IPS-15b (cell line): ENCODE measurements at regions not wholly inside any gene's neighbourhood (a gene's known extent, or its start where the extent isn't known, plus 50 kb on each side); places are given as distances from the start of the nearest gene placed in this dataset.

ENCODE experiments used
- H3K27me3 ChIP-seq: one replicate; pipeline ENCODE4 v1.6.1; 2013; ENCODE audit warnings: low read length; ENCODE audit not compliant: control insufficient read depth, insufficient read depth
- H3K36me3 ChIP-seq: one replicate; pipeline ENCODE4 v1.6.1; 2013; ENCODE audit warnings: low read length; ENCODE audit not compliant: control insufficient read depth, insufficient read depth
- H3K4me1 ChIP-seq: one replicate; pipeline ENCODE4 v1.6.1; 2013; ENCODE audit warnings: mild to moderate bottlenecking, low read length; ENCODE audit not compliant: control insufficient read depth, insufficient read depth
- H3K4me3 ChIP-seq: one replicate; pipeline ENCODE4 v1.5.1; 2013; ENCODE audit warnings: low read depth, low read length
- H3K9ac ChIP-seq: one replicate; pipeline ENCODE4 v1.6.1; 2013; ENCODE audit warnings: low read depth, mild to moderate bottlenecking, low read length
- H3K9me3 ChIP-seq: one replicate; pipeline ENCODE4 v1.6.1; 2013; ENCODE audit warnings: mild to moderate bottlenecking, low read length; ENCODE audit not compliant: control insufficient read depth, insufficient read depth

DNA sequence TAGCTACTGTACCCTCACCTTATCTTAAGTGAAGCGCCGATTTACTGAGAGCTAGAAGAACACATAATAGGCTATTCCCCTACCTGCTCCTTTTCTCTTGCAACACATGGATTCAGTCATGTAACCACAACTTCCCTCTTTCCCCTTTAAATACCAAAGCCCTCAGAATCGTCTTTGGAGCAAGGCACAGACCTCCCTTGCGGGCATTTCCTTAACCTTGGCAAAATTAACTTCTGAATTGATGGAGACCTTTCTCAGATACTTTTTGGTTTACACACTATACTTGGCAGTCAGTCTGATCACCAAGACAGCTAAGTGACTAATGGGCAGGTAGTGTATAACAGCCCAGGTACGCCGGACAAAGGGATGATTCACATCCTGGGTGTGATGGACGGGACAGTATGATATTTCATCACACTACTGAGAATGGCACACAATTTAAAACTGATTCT lies 72.7 kb upstream of the SEC61G start:
- Histone ChIP-seq H3K36me3 (no peaks in the 10 kb centered on the region), H3K4me1 (no peaks in the 10 kb centered on the region), H3K9ac (no peak overlapping the region), H3K27me3 (no peaks in the 10 kb centered on the region), H3K4me3 (no peak overlapping the region), H3K9me3 (no peaks in the 10 kb centered on the region)

DNA sequence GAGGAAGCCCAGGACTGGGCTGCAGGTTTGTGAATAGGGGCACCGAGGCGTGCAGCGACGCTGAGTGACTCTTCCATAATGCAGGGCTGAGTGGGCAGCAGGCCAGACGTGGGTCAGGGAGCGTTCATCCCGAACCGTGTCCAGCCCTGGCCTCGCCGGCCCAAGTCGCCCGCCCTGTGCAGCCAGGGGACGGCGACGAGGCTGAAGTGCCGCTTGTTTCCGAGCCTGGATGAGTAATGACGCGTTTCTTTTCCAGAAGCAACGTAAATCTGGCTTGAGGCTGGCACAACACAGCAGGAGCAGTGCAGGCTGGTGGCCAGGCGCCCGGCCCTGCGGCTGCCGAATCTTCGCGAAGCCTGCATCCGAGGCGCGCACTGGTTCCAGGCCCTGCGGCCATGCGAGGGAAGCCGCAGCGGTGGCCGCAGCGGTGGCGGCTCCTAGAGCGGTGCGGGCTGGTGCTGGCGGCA lies 74.0 kb upstream of the SEC61G start:
- no peaks in the 10 kb centered on the region for H3K36me3 ChIP-seq
- H3K27me3 ChIP-seq: no peaks in the 10 kb centered on the region
- H3K4me3 ChIP-seq: no peak overlapping the region
- H3K4me1 ChIP-seq: no peaks in the 10 kb centered on the region
- no peak overlapping the region for H3K9ac ChIP-seq
- no peaks in the 10 kb centered on the region for H3K9me3 ChIP-seq

DNA sequence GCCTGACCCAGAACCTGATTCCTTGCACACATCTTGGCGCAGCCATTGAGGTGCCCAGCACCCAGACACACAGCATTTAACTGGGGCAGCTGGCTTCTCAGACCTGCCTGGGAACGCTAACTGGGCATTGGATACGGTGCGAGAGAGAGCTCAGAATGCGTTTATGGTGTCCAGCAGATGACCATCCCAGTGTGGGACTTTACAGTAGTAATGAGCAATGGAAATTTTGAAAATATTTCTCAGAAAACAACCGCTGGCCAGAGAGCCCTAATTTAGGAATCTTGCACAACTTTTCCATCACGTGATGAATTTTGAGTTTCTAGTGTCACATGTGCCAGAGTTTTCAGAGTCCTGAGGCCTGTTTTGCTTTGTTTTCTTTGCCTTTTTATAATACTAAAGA lies 78.2 kb upstream of the SEC61G start:
- no peak overlapping the region for H3K4me3 ChIP-seq
- no peaks in the 10 kb centered on the region for H3K36me3 ChIP-seq
- no peak overlapping the region for H3K9ac ChIP-seq
- no peaks in the 10 kb centered on the region for H3K4me1 ChIP-seq
- no peaks in the 10 kb centered on the region for H3K9me3 ChIP-seq
- H3K27me3 ChIP-seq: no peaks in the 10 kb centered on the region

DNA sequence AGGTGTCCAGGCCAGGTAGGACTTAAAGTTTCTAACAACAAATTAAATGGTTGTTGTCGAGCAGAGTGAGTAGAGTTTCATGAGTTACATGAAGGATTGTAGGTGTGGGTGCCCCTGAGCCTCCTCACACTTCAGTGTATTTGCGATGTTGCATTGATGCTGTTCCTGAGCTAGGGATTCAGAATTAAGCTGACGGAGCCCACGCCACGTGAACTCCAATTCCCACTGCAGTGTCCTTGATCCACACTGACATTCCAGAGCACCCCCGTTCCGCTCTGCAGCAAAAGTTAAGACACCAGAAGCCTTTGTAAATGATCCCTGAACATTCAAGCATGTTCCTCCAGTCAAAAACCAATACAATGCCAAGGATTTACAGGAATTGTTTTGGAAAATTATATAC lies 78.8 kb upstream of the SEC61G start:
- Histone ChIP-seq H3K9me3 (no peaks in the 10 kb centered on the region), H3K36me3 (no peaks in the 10 kb centered on the region), H3K9ac (no peak overlapping the region), H3K4me1 (no peaks in the 10 kb centered on the region), H3K27me3 (no peaks in the 10 kb centered on the region), H3K4me3 (no peak overlapping the region)

DNA sequence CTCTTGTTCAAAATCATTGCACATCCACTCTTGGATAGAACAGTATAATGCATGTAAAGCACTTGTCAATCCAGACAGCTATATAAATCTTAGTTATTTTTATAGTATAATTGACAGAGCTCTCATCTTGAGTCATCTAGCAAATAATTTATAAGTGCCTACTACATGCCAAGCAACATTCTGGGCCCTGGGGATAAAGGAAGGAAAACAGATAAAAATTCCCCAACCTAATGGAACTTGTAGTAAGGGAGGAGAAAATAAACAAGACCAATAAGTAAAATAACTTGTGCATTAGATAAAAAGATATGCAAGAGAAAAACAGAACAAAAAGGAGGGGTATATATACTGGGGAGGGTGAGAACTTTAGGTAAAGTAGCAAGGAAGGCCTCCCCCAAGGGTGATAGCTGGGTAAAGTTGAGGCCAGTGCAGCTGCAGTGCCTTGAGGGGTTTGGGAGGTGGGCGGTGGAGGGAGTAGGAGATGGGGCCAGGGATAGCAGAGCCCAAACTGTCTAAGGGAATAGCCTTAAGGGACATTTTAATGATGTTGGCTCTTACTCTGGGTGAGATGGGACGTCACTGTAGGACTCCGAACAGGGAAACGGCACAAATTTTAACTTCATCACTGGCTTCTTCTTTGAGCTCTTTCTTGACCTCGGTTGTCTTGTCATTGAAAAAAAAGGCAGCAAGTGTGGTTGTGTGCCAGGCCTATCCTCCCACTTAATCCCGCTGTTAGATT lies 79.3 kb upstream of the SEC61G start:
- H3K4me3 ChIP-seq: no peak overlapping the region
- no peaks in the 10 kb centered on the region for H3K9me3 ChIP-seq
- H3K4me1 ChIP-seq: no peaks in the 10 kb centered on the region

DNA sequence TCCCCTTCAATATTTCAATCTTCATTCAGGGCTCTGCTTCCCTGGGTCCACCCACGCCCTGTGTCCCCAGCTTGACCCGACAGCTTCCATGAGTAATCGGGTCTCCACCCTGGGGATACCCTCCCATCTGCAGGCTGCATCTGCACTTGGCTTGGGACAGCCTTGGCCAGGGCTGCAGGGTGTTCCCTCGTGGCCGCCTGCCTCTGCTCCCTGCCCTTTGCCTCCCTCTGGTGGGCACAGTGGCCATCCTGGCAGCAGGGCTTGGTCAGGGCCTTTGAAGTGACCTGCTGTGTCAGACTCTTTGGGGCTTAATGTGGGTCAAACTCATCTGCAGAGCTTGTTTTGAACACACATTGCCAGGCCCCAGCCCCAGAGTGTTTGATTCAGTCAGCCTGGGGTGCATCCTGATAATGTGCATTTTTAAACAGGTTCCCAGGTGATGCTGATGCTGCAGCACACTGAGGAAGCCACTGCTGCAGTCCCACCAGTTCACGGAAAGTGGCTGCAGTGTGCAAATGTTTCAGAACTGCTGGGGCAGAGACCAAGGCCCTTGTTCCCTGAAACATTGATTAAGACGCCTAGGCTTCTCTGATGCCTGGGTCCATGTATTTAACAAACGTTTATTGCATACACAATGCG lies 80.7 kb upstream of the SEC61G start:
- H3K4me3 ChIP-seq: no peak overlapping the region
- no peaks in the 10 kb centered on the region for H3K27me3 ChIP-seq
- H3K9ac ChIP-seq: no peak overlapping the region
- H3K4me1 ChIP-seq: no peaks in the 10 kb centered on the region
- H3K9me3 ChIP-seq: no peaks in the 10 kb centered on the region
- no peaks in the 10 kb centered on the region for H3K36me3 ChIP-seq

More for the DNA sequence above, 79.3 kb upstream of the SEC61G start:
- H3K36me3 ChIP-seq: no peaks in the 10 kb centered on the region
- H3K9ac ChIP-seq: no peak overlapping the region
- H3K27me3 ChIP-seq: no peaks in the 10 kb centered on the region

DNA sequence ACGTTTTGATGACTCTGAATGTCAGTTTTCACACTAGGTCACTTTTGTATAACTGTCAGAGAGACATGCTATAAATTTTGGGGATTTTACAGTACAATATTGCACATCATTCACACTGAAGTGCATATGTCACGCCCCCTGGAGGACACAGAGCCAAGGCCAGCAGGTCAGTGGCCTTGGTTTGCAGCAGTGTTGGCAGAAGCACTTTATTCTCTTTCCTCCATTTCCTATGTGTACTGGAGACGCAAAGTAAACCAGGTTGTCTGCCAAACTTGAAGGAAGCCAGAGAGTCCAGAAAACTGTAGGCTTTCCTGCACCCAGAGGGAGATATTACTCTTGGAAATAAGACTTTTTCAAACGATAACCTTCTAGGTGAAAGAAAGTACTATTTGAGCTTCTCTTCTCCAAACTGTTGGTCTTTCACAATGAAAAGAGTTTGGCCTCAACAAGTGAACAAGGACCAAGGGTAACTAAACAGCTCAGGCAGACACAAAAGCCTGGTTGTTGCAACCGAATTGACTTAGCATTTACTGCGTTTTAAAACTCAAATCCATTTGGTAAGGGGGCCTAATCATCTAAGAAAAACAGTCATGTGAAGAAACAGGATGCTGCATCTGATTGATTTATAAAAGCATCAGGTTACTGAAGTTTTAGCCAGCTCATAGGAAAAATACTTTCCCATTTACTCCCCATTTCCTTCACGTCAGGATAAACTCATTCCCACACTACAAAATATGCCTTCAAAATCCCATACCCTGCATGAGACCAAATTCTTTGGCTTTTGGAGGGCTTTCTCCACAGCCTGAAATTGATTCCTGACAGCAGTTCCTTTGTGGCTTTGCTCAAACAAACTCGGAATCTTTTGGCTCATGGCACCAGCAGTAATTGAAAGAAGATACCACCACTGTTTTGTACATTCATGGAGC lies 83.0 kb upstream of the SEC61G start:
- H3K9ac ChIP-seq: no peak overlapping the region

DNA sequence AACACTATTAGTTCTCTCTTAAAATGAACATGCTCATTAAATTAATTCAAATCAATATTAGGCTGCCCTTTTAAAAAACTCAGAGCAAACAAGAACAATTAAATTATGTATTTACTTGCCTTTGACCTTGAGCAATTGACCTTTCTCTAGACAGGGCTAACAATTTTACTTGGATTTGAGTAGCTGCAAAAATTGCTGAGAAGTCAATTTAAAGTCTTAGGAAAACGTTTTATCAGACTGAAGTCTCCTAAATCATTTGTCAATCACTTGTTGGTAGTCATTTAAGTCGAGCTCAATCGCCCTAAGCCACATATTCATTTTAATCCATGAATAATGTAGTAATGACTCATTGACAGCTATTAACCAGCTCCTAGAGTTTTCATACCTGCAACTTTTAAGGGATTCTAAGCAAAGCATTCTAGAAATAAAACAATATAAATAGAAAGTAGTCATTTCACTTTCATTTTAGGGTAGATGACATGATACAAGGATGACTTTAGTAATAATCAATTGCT lies 84.9 kb upstream of the SEC61G start:
- Histone ChIP-seq H3K4me1 (no peaks in the 10 kb centered on the region), H3K27me3 (no peaks in the 10 kb centered on the region), H3K9me3 (no peaks in the 10 kb centered on the region), H3K36me3 (no peaks in the 10 kb centered on the region), H3K9ac (no peak overlapping the region), H3K4me3 (no peak overlapping the region)

More for the DNA sequence above, 83.0 kb upstream of the SEC61G start:
- Histone ChIP-seq H3K4me3 (no peak overlapping the region), H3K27me3 (no peaks in the 10 kb centered on the region), H3K4me1 (no peaks in the 10 kb centered on the region), H3K9me3 (no peaks in the 10 kb centered on the region), H3K36me3 (no peaks in the 10 kb centered on the region)

DNA sequence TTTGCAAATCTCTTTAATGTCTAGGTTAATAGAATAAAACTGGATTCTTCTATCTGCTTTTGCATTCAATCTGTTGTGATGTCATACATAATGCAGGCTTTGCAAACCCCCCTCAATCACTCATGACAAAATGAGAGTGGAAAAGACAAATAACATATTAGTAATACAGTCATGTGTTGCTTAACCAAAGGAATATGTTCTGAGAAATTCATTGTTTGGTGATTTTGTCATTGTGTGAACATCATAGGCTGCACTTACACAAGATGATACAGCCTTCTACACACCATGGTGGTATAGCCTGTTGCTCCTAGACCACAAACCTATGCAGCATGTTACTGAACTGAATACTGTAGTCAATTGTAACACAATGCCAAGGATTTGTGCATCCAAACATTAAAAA lies 87.3 kb upstream of the SEC61G start:
- H3K9ac ChIP-seq: no peak overlapping the region
- no peak overlapping the region for H3K4me3 ChIP-seq
- H3K27me3 ChIP-seq: no peaks in the 10 kb centered on the region
- no peaks in the 10 kb centered on the region for H3K36me3 ChIP-seq
- H3K4me1 ChIP-seq: no peaks in the 10 kb centered on the region
- H3K9me3 ChIP-seq: no peaks in the 10 kb centered on the region

DNA sequence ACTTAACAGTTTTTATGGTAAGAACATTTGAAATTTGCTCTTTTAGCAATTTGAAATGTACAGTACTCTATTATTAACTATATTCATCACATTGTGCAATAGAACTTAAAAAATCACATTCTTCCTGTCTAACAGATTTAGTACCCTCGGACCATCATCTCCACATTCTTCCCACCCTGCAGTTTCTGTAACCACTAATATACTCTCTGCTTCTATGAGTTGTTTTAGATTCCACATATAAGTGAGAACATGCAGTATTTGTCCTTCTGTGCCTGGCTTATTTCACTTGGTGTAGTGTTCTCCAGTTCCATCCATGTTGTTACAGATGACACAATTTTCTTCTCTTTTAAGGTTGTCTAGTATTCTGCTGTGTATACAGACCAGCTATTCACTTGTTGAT lies 88.9 kb upstream of the SEC61G start:
- no peaks in the 10 kb centered on the region for H3K36me3 ChIP-seq
- no peaks in the 10 kb centered on the region for H3K9me3 ChIP-seq
- no peaks in the 10 kb centered on the region for H3K27me3 ChIP-seq
- H3K9ac ChIP-seq: no peak overlapping the region
- H3K4me1 ChIP-seq: no peaks in the 10 kb centered on the region
- no peak overlapping the region for H3K4me3 ChIP-seq

DNA sequence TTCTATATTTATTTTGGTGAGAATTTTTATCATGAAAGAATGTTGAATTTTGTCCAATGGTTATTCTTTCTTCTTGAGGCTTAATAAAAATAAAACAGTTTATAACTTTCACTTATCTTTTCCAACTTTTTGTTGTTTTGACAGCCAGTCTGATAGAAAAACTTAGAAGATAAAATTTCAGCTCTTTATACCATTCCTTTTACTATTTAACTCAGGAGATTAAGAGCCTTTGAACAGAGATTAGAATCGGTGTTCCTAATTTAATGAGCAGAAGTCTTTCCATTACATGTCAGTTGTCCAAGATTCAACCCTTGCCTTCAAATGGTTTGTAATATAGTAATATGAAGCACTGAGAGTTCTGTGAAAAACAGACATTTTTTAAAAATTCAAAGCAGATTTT lies 97.8 kb upstream of the SEC61G start:
- no peaks in the 10 kb centered on the region for H3K36me3 ChIP-seq
- H3K4me1 ChIP-seq: no peaks in the 10 kb centered on the region
- H3K9ac ChIP-seq: no peak overlapping the region
- no peak overlapping the region for H3K4me3 ChIP-seq
- no peaks in the 10 kb centered on the region for H3K9me3 ChIP-seq
- H3K27me3 ChIP-seq: no peaks in the 10 kb centered on the region
